Sigmoid colon (tissue), 6 donors: ENCODE measurements at regions not wholly inside any gene's neighbourhood (a gene's known extent, or its start where the extent isn't known, plus 50 kb on each side); places are given as distances from the start of the nearest gene placed in this dataset.

Source experiments
- DNase-seq: peaks from one replicate; pipeline ENCODE4 v3.0.0-alpha.2; 2019
- H3K27ac ChIP-seq, 4 donors: fragments of 200-600 bp; sonication (generic); one replicate each; pipeline ENCODE4 v1.5.1; 2016 to 2019; ENCODE audit warnings: mild to moderate bottlenecking in 1 of 4
- H3K27me3 ChIP-seq, 3 donors: fragments of 200-600 bp; sonication (generic); one replicate each; pipeline ENCODE4 v1.5.1; 2019; ENCODE audit warnings: mild to moderate bottlenecking in 1 of 3
- H3K36me3 ChIP-seq, 4 donors: fragments of 200-600 bp; sonication (generic); one replicate each; pipeline ENCODE4 v1.5.1; 2016 to 2019
- H3K4me1 ChIP-seq, 4 donors: fragments of 200-600 bp; sonication (generic); one replicate each; pipeline ENCODE4 v1.5.1; 2017 to 2019
- H3K4me3 ChIP-seq, 4 donors: fragments of 200-600 bp; sonication (generic); one replicate each; pipeline ENCODE4 v1.5.1; 2017 to 2019; ENCODE audit warnings: mild to moderate bottlenecking in 2 of 4, moderate library complexity in 1 of 4
- H3K9me3 ChIP-seq, 4 donors: fragments of 200-600 bp in 3 of 4; sonication (generic) in 3 of 4; one replicate each; pipeline versions ENCODE4 v1.5.1 to v1.6.1; 2013 to 2019
- CTCF ChIP-seq, 4 experiments: fragments of 450-650 bp in 3 of 4; fragments of 200-600 bp in 1 of 4; IDR thresholded peaks; one replicate each; pipeline ENCODE4 v1.5.1; 2016 to 2019; ENCODE audit warnings: antibody characterized with exemption in 4 of 4, mild to moderate bottlenecking in 3 of 4, moderate library complexity in 2 of 4
- EP300 ChIP-seq, 4 donors: sonication (generic); formaldehyde crosslinking; IDR thresholded peaks; one replicate each; pipeline ENCODE4 v1.6.1; 2017; ENCODE audit warnings: antibody characterized with exemption in 4 of 4
- POLR2A ChIP-seq, 2 donors: fragments of 450-650 bp; IDR thresholded peaks; one replicate each; pipeline ENCODE4 v1.6.1; 2016; ENCODE audit warnings: antibody characterized with exemption in 2 of 2, mild to moderate bottlenecking in 2 of 2, moderate library complexity in 2 of 2
- POLR2AphosphoS5 ChIP-seq, 4 donors: sonication (generic); formaldehyde crosslinking; IDR thresholded peaks; one replicate each; pipeline ENCODE4 v1.6.1; 2017; ENCODE audit warnings: antibody characterized with exemption in 4 of 4
- WGBS, 2 donors: extraction: QIAGEN DNeasy Blood & Tissue Kit; methylation state at CpG; one replicate each; pipeline ENCODE4 v1.1.7; 2013; 5-methylcytosine and 5-hydroxymethylcytosine counted together
- intact Hi-C: fragments of 100-400 bp; cut with DNase I; formaldehyde crosslinking; loops from one replicate; pipeline ENCODE4 v1.15.1; 2023
- donor health status: healthy with polysubstance abuse.
- donor health status: healthy.

- 68 to 81% methylated on average over 3 of the region's 3 CpGs for WGBS, 2 donors
- Histone ChIP-seq H3K4me3 (no peak overlapping the region), H3K27ac (no peak overlapping the region), H3K36me3 (no peaks in the 10 kb centered on the region), H3K4me1 (no peaks in the 10 kb centered on the region), H3K9me3 (no peaks in the 10 kb centered on the region), H3K27me3 (peaks cover 0 to 33% (median 0%) of the 10 kb centered on the region in 3 donors)
- no peak for TF ChIP-seq EP300 (IDR thresholded peaks at IDR 0.05)
- no peak for TF ChIP-seq POLR2AphosphoS5 (IDR thresholded peaks at IDR 0.05)
- TF ChIP-seq POLR2A (IDR thresholded peaks at IDR 0.05): no peak
- no peak for TF ChIP-seq CTCF (IDR thresholded peaks at IDR 0.05)
- no peak for DNase-seq
- intact Hi-C loops: no loop called here
These were observed 733.3 kb downstream of the PTPRU start for GRCh38 chr1:29969576-29969975.

- Histone ChIP-seq H3K4me1 (no peaks in the 10 kb centered on the region), H3K4me3 (no peak overlapping the region), H3K27me3 (peaks cover 0 to 43% (median 5%) of the 10 kb centered on the region in 3 donors), H3K27ac (no peak overlapping the region), H3K36me3 (no peaks in the 10 kb centered on the region), H3K9me3 (no peaks in the 10 kb centered on the region)
- intact Hi-C loops: no loop called here
- no peak for DNase-seq
- TF ChIP-seq POLR2A (IDR thresholded peaks at IDR 0.05): no peak
- WGBS, 2 donors: 48 to 68% methylated on average over 4 of the region's 4 CpGs
These were observed 730.9 kb downstream of the PTPRU start for GRCh38 chr1:29967261-29967660.

- WGBS, 2 donors: 38 to 58% methylated on average over 2 of the region's 2 CpGs
- Histone ChIP-seq H3K27me3 (peaks cover 0 to 43% (median 5%) of the 10 kb centered on the region in 3 donors), H3K36me3 (no peaks in the 10 kb centered on the region), H3K4me3 (no peak overlapping the region), H3K27ac (no peak overlapping the region), H3K4me1 (no peaks in the 10 kb centered on the region), H3K9me3 (no peaks in the 10 kb centered on the region)
- intact Hi-C loops: no loop called here
- TF ChIP-seq EP300 (IDR thresholded peaks at IDR 0.05) (no peak), POLR2A (IDR thresholded peaks at IDR 0.05) (no peak), CTCF (IDR thresholded peaks at IDR 0.05) (no peak)
- DNase-seq: no peak
These were observed 730.3 kb downstream of the PTPRU start for GRCh38 chr1:29966526-29967045.

GRCh38 chr1:29964718-29965533, 728.6 kb downstream of the PTPRU start:
- Histone ChIP-seq H3K4me1 (no peaks in the 10 kb centered on the region), H3K9me3 (no peaks in the 10 kb centered on the region), H3K36me3 (no peaks in the 10 kb centered on the region), H3K27me3 (peaks cover 0 to 38% (median 5%) of the 10 kb centered on the region in 3 donors), H3K27ac (no peak overlapping the region), H3K4me3 (no peak overlapping the region)
- no peak for TF ChIP-seq EP300 (IDR thresholded peaks at IDR 0.05)
- no peak for TF ChIP-seq POLR2AphosphoS5 (IDR thresholded peaks at IDR 0.05)
- TF ChIP-seq CTCF (IDR thresholded peaks at IDR 0.05): no peak
- TF ChIP-seq POLR2A (IDR thresholded peaks at IDR 0.05): no peak
- DNase-seq: no peak
- intact Hi-C loops: no loop called here
- 76 to 79% methylated on average over 18 of the region's 18 CpGs for WGBS, 2 donors

GRCh38 chr1:29963946-29964345, 727.6 kb downstream of the PTPRU start:
- no peaks in the 10 kb centered on the region for H3K9me3 ChIP-seq
- DNase-seq: peak; percentile 27
- no peaks in the 10 kb centered on the region for H3K36me3 ChIP-seq
- H3K27me3 ChIP-seq: peaks cover 0 to 37% (median 5%) of the 10 kb centered on the region in 3 donors
- TF ChIP-seq EP300 (IDR thresholded peaks at IDR 0.05): no peak
- intact Hi-C loops: no loop called here
- no peak overlapping the region for H3K4me3 ChIP-seq
- no peaks in the 10 kb centered on the region for H3K4me1 ChIP-seq
- 80 to 81% methylated on average over 7 of the region's 7 CpGs for WGBS, 2 donors
- H3K27ac ChIP-seq: no peak overlapping the region
